ENCODE measurements at regions not wholly inside any gene's neighbourhood (a gene's known extent, or its start where the extent isn't known, plus 50 kb on each side); places are given as distances from the start of the nearest gene placed in this dataset.
"Not testable (repeated sequence)": the region's sequence is repeated elsewhere in the genome, so short reads cannot be mapped to it uniquely, and the experiment has no call there.

DNA sequence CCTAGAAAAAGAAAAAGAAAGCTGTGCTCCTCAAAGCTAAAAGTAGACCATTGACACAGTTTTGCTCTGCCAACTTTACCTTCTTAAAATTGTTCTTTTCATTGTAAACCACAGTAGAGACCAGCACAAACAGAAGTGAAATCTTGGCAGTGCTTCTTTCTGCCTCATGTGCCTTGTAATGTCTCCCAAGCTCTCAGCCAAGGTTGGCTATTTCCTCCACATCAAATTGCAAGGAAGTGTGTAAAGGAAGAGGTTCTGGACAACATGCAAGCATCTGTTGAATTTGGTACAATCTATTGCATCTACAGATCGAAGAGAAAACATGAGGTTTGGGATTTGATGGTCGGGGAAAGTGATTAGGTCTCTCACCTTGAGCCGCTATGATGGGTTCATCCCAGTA lies 83.3 kb upstream of the PNPT1 start:
- DNase-seq (ENCODE audit: low spot score): no peak
- H3K27me3 ChIP-seq (replicated peaks; ENCODE audit: insufficient read depth, low read depth, low read length, poor library complexity): peaks cover 21% of the 10 kb centered on the region
- H3K36me3 ChIP-seq (ENCODE audit: insufficient read depth, low read length, poor library complexity, severe bottlenecking): no peaks in the 10 kb centered on the region
- no TSS peak for BruUV-seq (replicated peaks)
- intact Hi-C loops (cut with micrococcal nuclease; ENCODE audit: unreplicated experiment): loop anchor here (5.0 to 10.0 kb wide), 2 partner anchors 230 to 358 kb away; no protein-coding TSS in a partner anchor
- POLR2A ChIA-PET (ENCODE audit: low non-redundant PET): no interaction called here
- H3K4me1 ChIP-seq (ENCODE audit: insufficient read depth, low read length, poor library complexity, severe bottlenecking): no peaks in the 10 kb centered on the region
- CTCF ChIA-PET: no interaction called here
- H3K9me3 ChIP-seq (ENCODE audit: low read depth, low read length, poor library complexity, severe bottlenecking): no peaks in the 10 kb centered on the region
- TF ChIP-seq, protein P1, sequence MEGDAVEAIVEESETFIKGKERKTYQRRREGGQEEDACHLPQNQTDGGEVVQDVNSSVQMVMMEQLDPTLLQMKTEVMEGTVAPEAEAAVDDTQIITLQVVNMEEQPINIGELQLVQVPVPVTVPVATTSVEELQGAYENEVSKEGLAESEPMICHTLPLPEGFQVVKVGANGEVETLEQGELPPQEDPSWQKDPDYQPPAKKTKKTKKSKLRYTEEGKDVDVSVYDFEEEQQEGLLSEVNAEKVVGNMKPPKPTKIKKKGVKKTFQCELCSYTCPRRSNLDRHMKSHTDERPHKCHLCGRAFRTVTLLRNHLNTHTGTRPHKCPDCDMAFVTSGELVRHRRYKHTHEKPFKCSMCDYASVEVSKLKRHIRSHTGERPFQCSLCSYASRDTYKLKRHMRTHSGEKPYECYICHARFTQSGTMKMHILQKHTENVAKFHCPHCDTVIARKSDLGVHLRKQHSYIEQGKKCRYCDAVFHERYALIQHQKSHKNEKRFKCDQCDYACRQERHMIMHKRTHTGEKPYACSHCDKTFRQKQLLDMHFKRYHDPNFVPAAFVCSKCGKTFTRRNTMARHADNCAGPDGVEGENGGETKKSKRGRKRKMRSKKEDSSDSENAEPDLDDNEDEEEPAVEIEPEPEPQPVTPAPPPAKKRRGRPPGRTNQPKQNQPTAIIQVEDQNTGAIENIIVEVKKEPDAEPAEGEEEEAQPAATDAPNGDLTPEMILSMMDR (conservative IDR thresholded peaks at IDR 0.05; ENCODE audit: low read depth, low read length): no peak
- no peak for TF ChIP-seq EZH2 (IDR thresholded peaks at IDR 0.05; ENCODE audit: borderline replicate concordance, low read depth, low read length, poor library complexity, severe bottlenecking)
- H3K4me3 ChIP-seq (ENCODE audit: low read depth, low read length, poor library complexity, severe bottlenecking): no peak overlapping the region
- H3K27ac ChIP-seq (ENCODE audit: low read depth, low read length, poor library complexity, severe bottlenecking): no peak overlapping the region

DNA sequence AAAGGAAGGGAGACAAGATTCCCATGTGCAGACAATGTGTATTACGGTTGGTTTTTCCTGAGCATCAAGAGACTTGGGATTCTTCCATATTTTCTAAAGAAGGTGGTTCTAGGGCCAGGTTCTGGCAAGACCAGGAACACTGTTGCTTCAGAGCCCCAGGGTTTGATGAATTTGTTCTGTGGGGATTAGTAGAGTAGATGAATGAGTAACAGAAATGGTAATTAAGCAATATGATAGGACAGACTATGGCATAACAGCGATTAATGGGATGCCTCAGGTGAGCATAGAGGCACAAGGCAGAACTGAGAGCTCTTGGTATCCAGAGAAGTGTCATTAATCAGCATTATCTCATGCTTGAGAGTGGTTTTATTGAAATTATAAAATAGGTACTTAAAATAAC lies 82.8 kb upstream of the PNPT1 start:
- no peak for TF ChIP-seq EZH2 (IDR thresholded peaks at IDR 0.05; ENCODE audit: borderline replicate concordance, low read depth, low read length, poor library complexity, severe bottlenecking)
- TF ChIP-seq, protein P1 (conservative IDR thresholded peaks at IDR 0.05; ENCODE audit: low read depth, low read length): no peak
- Histone ChIP-seq H3K9me3 (ENCODE audit: low read depth, low read length, poor library complexity, severe bottlenecking) (no peaks in the 10 kb centered on the region), H3K4me3 (ENCODE audit: low read depth, low read length, poor library complexity, severe bottlenecking) (no peak overlapping the region), H3K4me1 (ENCODE audit: insufficient read depth, low read length, poor library complexity, severe bottlenecking) (no peaks in the 10 kb centered on the region), H3K27ac (ENCODE audit: low read depth, low read length, poor library complexity, severe bottlenecking) (no peak overlapping the region), H3K36me3 (ENCODE audit: insufficient read depth, low read length, poor library complexity, severe bottlenecking) (no peaks in the 10 kb centered on the region), H3K27me3 (replicated peaks; ENCODE audit: insufficient read depth, low read depth, low read length, poor library complexity) (peaks cover 21% of the 10 kb centered on the region)
- DNase-seq (ENCODE audit: low spot score): no peak
- intact Hi-C loops (cut with micrococcal nuclease; ENCODE audit: unreplicated experiment): loop anchor here (5.0 to 10.0 kb wide), 2 partner anchors 231 to 358 kb away; no protein-coding TSS in a partner anchor
- ChIA-PET POLR2A (ENCODE audit: low non-redundant PET) (no interaction called here), CTCF (no interaction called here)
- BruUV-seq (replicated peaks): no TSS peak

DNA sequence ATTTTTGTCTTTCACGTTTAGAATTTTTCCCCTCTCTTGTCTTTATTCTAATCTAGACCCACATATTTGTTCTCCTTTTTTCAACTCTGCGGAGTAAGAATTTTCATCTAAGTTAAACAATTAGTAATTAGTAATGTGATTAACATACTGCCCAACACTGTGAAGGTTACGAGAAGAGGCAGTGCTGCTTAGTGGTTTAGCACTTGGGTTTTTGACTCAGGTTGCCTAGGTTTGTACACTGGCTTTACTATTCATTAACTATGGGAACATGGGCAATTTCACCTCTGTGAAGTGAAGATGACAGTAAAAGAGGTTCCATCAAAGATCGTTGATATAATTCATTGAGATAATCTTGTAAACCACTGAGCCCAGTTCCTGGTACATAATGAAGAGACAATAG lies 82.2 kb upstream of the PNPT1 start:
- CTCF ChIA-PET: no interaction called here
- intact Hi-C loops (cut with micrococcal nuclease; ENCODE audit: unreplicated experiment): loop anchor here (5.0 to 10.0 kb wide), 2 partner anchors 231 to 359 kb away; no protein-coding TSS in a partner anchor
- no peak overlapping the region for H3K4me3 ChIP-seq (ENCODE audit: low read depth, low read length, poor library complexity, severe bottlenecking)
- BruUV-seq (replicated peaks): no TSS peak
- H3K27ac ChIP-seq (ENCODE audit: low read depth, low read length, poor library complexity, severe bottlenecking): no peak overlapping the region
- H3K36me3 ChIP-seq (ENCODE audit: insufficient read depth, low read length, poor library complexity, severe bottlenecking): no peaks in the 10 kb centered on the region
- POLR2A ChIA-PET (ENCODE audit: low non-redundant PET): no interaction called here
- no peaks in the 10 kb centered on the region for H3K4me1 ChIP-seq (ENCODE audit: insufficient read depth, low read length, poor library complexity, severe bottlenecking)
- no peak for DNase-seq (ENCODE audit: low spot score)
- no peaks in the 10 kb centered on the region for H3K9me3 ChIP-seq (ENCODE audit: low read depth, low read length, poor library complexity, severe bottlenecking)
- TF ChIP-seq, protein P1 (conservative IDR thresholded peaks at IDR 0.05; ENCODE audit: low read depth, low read length): no peak
- TF ChIP-seq EZH2 (IDR thresholded peaks at IDR 0.05; ENCODE audit: borderline replicate concordance, low read depth, low read length, poor library complexity, severe bottlenecking): no peak
- H3K27me3 ChIP-seq (replicated peaks; ENCODE audit: insufficient read depth, low read depth, low read length, poor library complexity): peaks cover 27% of the 10 kb centered on the region

DNA sequence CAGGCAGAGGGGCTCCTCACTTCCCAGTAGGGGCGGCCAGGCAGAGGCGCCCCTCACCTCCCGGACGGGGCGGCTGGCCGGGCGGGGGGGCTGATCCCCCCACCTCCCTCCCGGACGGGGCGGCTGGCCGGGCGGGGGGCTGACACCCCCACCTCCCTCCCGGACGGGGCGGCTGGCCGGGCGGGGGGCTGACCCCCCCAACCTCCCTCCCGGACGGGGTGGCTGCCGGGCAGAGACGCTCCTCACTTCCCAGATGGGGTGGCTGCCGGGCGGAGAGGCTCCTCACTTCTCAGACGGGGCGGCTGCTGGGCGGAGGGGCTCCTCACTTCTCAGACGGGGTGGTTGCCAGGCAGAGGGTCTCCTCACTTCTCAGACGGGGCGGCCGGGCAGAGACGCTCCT lies 80.0 kb upstream of the PNPT1 start:
- CTCF ChIA-PET; POLR2A ChIA-PET (ENCODE audit: low non-redundant PET); H3K4me3 ChIP-seq (ENCODE audit: low read depth, low read length, poor library complexity, severe bottlenecking); DNase-seq (ENCODE audit: low spot score); H3K9me3 ChIP-seq (ENCODE audit: low read depth, low read length, poor library complexity, severe bottlenecking); BruUV-seq (replicated peaks); H3K36me3 ChIP-seq (ENCODE audit: insufficient read depth, low read length, poor library complexity, severe bottlenecking); H3K4me1 ChIP-seq (ENCODE audit: insufficient read depth, low read length, poor library complexity, severe bottlenecking); H3K27ac ChIP-seq (ENCODE audit: low read depth, low read length, poor library complexity, severe bottlenecking): not testable (repeated sequence)
- intact Hi-C loops (cut with micrococcal nuclease; ENCODE audit: unreplicated experiment): loop anchor here (10.0 kb wide), 1 partner anchor 361 kb away; no protein-coding TSS in a partner anchor
- peaks cover 38% of the 10 kb centered on the region for H3K27me3 ChIP-seq (replicated peaks; ENCODE audit: insufficient read depth, low read depth, low read length, poor library complexity)

All from A673 (cell line).